OCI-LY7 (cell line): ENCODE measurements at regions not wholly inside any gene's neighbourhood (a gene's known extent, or its start where the extent isn't known, plus 50 kb on each side); places are given as distances from the start of the nearest gene placed in this dataset.

Experiments used
- BruUV-seq: library from RNA; stranded (reverse); fragments of 400-500 nt; replicated peaks from 2 replicates; lab custom pipeline; 2021; lab: Mats Ljungman, UMichigan
- CTCF ChIA-PET: fragments of 300-600 bp; sonication (Branson Sonifier 250); formaldehyde crosslinking; loops from one replicate; lab custom pipeline; 2022; ENCODE audit warnings: antibody characterized with exemption; ENCODE audit not compliant: unreplicated experiment; lab: Charles Lee
- POLR2A ChIA-PET: fragments of 300-600 bp; sonication (Branson Sonifier 250); formaldehyde crosslinking; loops from one replicate; lab custom pipeline; 2022; ENCODE audit warnings: antibody characterized with exemption; lab: Charles Lee
- DNase-seq: peaks from one replicate; pipeline ENCODE4 v3.0.0-alpha.2; 2015; ENCODE audit warnings: low spot score
- H2AFZ ChIP-seq: fragments of 200-600 bp; sonication (generic), shearing (Covaris generic); 2 replicates; pipeline ENCODE4 v1.6.1; 2014; ENCODE audit warnings: mild to moderate bottlenecking, antibody characterized with exemption, low read length, moderate library complexity
- H3K27ac ChIP-seq: fragments of 200-600 bp; sonication (generic); 2 replicates; pipeline ENCODE4 v1.5.1; 2014; ENCODE audit warnings: mixed run types, low read depth, mild to moderate bottlenecking, moderate library complexity, low read length, inconsistent platforms; ENCODE audit not compliant: poor library complexity, severe bottlenecking
- H3K36me3 ChIP-seq: fragments of 200-600 bp; sonication (generic); 2 replicates; pipeline ENCODE4 v1.6.1; 2014; ENCODE audit warnings: mild to moderate bottlenecking, antibody characterized with exemption, low read length, moderate library complexity, mixed read lengths; ENCODE audit not compliant: insufficient read depth
- H3K4me1 ChIP-seq: fragments of 200-600 bp; sonication (generic); 2 replicates; pipeline ENCODE4 v1.5.1; 2014; ENCODE audit warnings: mild to moderate bottlenecking, low read length; ENCODE audit not compliant: insufficient read depth, poor library complexity, severe bottlenecking
- H3K4me2 ChIP-seq: fragments of 200-600 bp; sonication (generic); 2 replicates; pipeline ENCODE4 v1.6.1; 2014; ENCODE audit warnings: mild to moderate bottlenecking, low read length
- H3K4me3 ChIP-seq: fragments of 200-600 bp; sonication (generic); 2 replicates; pipeline ENCODE4 v1.5.1; 2014; ENCODE audit warnings: mild to moderate bottlenecking, low read depth, low read length; ENCODE audit not compliant: poor library complexity, severe bottlenecking
- H3K79me2 ChIP-seq: fragments of 200-600 bp; sonication (generic); 2 replicates; pipeline ENCODE4 v1.6.1; 2016; ENCODE audit warnings: low read depth, mild to moderate bottlenecking, low read length, moderate library complexity, mixed read lengths; ENCODE audit not compliant: insufficient read depth
- H3K9me2 ChIP-seq: fragments of 200-600 bp; sonication (generic); 2 replicates; pipeline ENCODE4 v1.6.1; 2016; ENCODE audit warnings: mild to moderate bottlenecking, low read length, mixed read lengths; ENCODE audit not compliant: insufficient read depth
- H3K9me3 ChIP-seq: fragments of 200-600 bp; sonication (generic); 2 replicates; pipeline ENCODE4 v1.6.1; 2014; ENCODE audit warnings: mild to moderate bottlenecking, mixed run types, low read length, mixed read lengths
- H4K20me1 ChIP-seq: fragments of 200-600 bp; sonication (generic); 2 replicates; pipeline ENCODE4 v1.6.1; 2014; ENCODE audit warnings: mild to moderate bottlenecking, antibody characterized with exemption, low read length, moderate library complexity, mixed read lengths; ENCODE audit not compliant: insufficient read depth
- CTCF ChIP-seq: fragments of 200-600 bp; sonication (generic); conservative IDR thresholded peaks from 2 replicates; pipeline ENCODE4 v1.5.1; 2014; ENCODE audit warnings: mild to moderate bottlenecking, antibody characterized with exemption, low read length, moderate library complexity, mixed read lengths
- EZH2phosphoT487 ChIP-seq: fragments of 200-600 bp; sonication (generic); IDR thresholded peaks from 2 replicates; pipeline ENCODE4 v1.6.1; 2018; ENCODE audit warnings: low read depth, borderline replicate concordance, mild to moderate bottlenecking, mixed run types, antibody characterized with exemption, low read length, moderate library complexity, mixed read lengths
- intact Hi-C: fragments of 100-400 bp; cut with micrococcal nuclease; formaldehyde crosslinking; loops from one replicate; pipeline ENCODE4 v1.10.0; 2022; ENCODE audit not compliant: unreplicated experiment

GRCh38 chr2:216562696-216563435 is 64.2 kb downstream of the RPL37A start:
- intact Hi-C loops: no loop called here
- no peak for DNase-seq
- BruUV-seq: no TSS peak
- Histone ChIP-seq H3K9me2 (no peaks in the 10 kb centered on the region), H3K36me3 (no peaks in the 10 kb centered on the region), H3K4me3 (no peak overlapping the region), H3K79me2 (no peaks in the 10 kb centered on the region), H3K9me3 (no peaks in the 10 kb centered on the region), H3K4me2 (no peak overlapping the region), H3K27ac (no peak overlapping the region), H2AFZ (no peak overlapping the region), H3K4me1 (no peaks in the 10 kb centered on the region), H4K20me1 (no peaks in the 10 kb centered on the region)
- TF ChIP-seq EZH2phosphoT487 (no peak), CTCF (no peak)
- ChIA-PET POLR2A (no interaction called here), CTCF (no interaction called here)

DNA sequence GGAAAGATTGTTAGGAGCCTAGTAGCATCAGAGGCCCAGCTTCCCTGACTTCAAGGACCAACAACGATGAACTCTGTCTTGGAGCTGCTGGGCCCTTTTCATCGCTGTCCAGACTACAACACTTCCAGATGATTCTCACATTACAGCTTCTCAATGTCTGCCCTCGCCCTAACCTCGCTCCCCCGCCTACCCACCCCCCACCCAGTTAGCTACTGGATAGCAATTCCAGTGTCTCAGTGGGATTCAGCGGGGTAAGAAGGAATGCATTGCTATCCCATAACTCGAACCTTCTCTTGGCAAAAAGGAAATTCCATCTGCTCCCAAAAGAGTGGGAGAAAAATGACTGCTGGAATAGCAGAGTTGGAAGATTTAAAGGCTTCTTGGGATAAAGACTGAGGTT is 65.0 kb downstream of the RPL37A start:
- Histone ChIP-seq H2AFZ (no peak overlapping the region), H3K4me3 (no peak overlapping the region), H3K27ac (no peak overlapping the region), H3K9me3 (no peaks in the 10 kb centered on the region), H3K9me2 (no peaks in the 10 kb centered on the region), H4K20me1 (no peaks in the 10 kb centered on the region), H3K79me2 (no peaks in the 10 kb centered on the region), H3K36me3 (no peaks in the 10 kb centered on the region), H3K4me1 (no peaks in the 10 kb centered on the region), H3K4me2 (no peak overlapping the region)
- no peak for TF ChIP-seq CTCF
- no peak for TF ChIP-seq EZH2phosphoT487
- CTCF ChIA-PET: no interaction called here
- intact Hi-C loops: no loop called here
- POLR2A ChIA-PET: no interaction called here
- DNase-seq: no peak
- BruUV-seq: no TSS peak

- no peak overlapping the region for H3K4me2 ChIP-seq
- H2AFZ ChIP-seq: no peak overlapping the region
- no peak overlapping the region for H3K27ac ChIP-seq
- DNase-seq: no peak
- H3K9me3 ChIP-seq: no peaks in the 10 kb centered on the region
- intact Hi-C loops: no loop called here
- H3K36me3 ChIP-seq: no peaks in the 10 kb centered on the region
- no peaks in the 10 kb centered on the region for H4K20me1 ChIP-seq
- H3K4me1 ChIP-seq: no peaks in the 10 kb centered on the region
- BruUV-seq: no TSS peak
- TF ChIP-seq CTCF (no peak), EZH2phosphoT487 (no peak)
- H3K79me2 ChIP-seq: no peaks in the 10 kb centered on the region
- no peaks in the 10 kb centered on the region for H3K9me2 ChIP-seq
- H3K4me3 ChIP-seq: no peak overlapping the region
- CTCF ChIA-PET: no interaction called here
- POLR2A ChIA-PET: no interaction called here
Measured at GRCh38 chr2:216564611-216565010, 66.0 kb downstream of the RPL37A start.
